ENCODE measurements at regions not wholly inside any gene's neighbourhood (a gene's known extent, or its start where the extent isn't known, plus 50 kb on each side); places are given as distances from the start of the nearest gene placed in this dataset.
"Not testable (repeated sequence)": the region's sequence is repeated elsewhere in the genome, so short reads cannot be mapped to it uniquely, and the experiment has no call there.

- no peak for DNase-seq
Measured at GRCh38 chr3:110910346-110910955, 161.2 kb upstream of the NECTIN3 start.

DNA sequence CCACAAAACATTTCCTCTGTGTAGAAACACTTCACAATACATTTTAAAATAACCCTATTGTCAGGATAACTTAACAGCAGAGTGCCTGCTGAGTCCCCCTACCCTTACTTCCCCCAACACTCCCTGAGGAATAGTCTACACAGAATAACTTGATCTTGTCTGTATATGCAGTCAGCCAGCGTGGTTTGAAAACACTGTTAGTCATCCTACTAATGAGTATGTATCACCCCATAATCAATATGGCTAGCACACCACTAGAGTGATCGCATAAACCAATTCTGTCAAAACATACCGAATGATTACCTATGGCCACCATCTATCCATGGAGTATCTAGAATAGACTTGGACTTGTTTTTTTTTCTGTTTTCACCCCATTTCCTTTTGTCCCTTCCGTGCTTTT lies 152.7 kb upstream of the NECTIN3 start:
- DNase-seq: no peak

- DNase-seq: no peak
Measured at GRCh38 chr3:110925798-110926197, 145.8 kb upstream of the NECTIN3 start.

GRCh38 chr3:110928016-110928662 lies 143.5 kb upstream of the NECTIN3 start:
- DNase-seq: no peak

DNA sequence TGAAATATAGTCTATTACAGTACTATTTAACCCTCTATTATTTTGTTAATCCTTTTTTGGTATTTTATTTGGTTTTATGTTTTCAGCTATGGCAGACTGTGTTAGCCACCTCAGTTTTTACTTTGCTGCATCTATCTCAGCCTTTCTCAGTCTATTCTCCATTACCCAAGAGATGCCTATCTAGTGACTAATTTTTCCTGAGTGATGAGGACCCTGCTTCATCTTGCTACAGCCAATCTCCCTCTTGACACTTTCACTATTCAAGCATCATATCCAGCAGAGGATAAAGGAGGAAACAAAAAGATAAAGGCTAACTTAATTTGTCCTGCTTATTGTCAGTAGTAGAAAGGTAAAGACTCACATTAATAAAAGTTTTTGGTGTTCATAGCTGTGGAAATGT lies 141.8 kb upstream of the NECTIN3 start:
- no peak for DNase-seq

DNA sequence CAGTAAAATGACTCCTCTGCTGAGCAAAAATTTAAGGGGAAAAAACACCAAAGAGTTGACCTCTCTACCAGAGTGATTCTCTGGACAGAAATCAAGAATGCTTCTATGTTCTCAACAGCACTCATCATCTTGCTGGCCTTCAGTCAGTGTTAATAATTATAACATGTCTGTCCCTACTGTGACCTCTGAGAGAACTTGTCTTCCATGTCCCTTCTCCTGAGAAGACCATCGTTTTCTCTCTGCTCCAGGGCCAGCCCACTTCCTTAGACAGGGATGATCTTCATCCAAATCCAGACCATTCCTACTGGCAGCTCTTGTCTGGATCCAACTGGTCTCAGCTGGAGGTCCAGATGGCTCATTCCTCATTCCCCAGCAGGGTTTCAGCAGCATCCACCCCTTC lies 139.0 kb upstream of the NECTIN3 start:
- no peak for DNase-seq

GRCh38 chr3:110933821-110934426 lies 137.7 kb upstream of the NECTIN3 start:
- DNase-seq: no peak

DNA sequence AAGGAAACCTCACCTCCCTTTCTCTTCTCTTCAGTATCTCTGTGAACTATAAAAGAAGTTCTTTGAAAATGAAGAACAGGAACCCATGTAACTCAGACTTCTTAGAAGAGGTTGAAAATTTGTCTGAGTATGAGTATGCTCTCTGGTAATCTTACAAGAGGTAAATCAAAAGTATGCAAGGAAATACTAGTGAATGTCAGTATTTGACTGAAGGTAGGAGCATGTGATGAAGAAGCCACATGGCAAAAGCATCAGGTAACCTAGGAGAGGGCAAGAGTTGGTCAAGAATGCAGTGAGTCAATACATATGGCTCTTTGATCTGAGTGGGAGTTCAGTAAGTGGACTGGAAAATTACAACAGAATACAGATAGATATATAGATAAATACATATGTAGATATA lies 133.0 kb upstream of the NECTIN3 start:
- DNase-seq: no peak

DNA sequence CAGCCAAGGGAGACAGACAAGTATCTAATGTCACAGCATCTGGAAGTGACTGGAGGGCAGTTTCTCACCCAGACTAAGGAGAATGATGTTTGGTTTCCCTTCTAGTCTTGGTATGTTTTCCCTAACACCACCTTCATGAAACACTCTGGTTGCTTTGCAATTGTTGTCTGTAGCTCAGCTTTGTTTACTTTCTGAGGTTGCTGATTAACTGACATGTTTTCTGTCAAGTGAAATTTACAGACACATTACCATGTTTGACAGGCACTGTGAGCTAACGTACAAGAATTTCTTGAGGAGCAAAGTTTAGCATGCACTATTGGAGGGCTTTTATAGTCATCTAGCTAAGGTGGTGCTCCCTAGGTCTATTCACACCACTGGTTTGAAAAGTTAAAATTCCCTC lies 131.6 kb upstream of the NECTIN3 start:
- no peak for DNase-seq

GRCh38 chr3:110944782-110945181 lies 126.8 kb upstream of the NECTIN3 start:
- no peak for DNase-seq

DNA sequence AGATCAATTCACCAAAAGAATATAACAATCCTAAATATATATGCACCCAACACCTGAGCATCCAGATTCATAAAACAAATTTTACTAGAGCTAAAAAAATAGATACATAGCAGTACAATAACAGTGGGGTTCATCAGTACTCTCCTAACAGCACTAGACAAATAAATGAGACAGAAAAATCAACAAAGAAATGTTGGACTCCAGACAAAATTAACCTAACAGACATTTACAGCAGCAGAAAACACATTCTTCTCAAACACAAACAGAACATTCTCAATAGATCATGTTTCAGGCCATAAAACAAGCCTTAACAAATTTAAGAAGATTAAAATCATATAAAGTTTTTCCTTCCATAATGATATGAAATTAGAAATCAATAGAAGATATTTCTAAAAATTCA lies 124.8 kb upstream of the NECTIN3 start:
- DNase-seq: no peak

DNA sequence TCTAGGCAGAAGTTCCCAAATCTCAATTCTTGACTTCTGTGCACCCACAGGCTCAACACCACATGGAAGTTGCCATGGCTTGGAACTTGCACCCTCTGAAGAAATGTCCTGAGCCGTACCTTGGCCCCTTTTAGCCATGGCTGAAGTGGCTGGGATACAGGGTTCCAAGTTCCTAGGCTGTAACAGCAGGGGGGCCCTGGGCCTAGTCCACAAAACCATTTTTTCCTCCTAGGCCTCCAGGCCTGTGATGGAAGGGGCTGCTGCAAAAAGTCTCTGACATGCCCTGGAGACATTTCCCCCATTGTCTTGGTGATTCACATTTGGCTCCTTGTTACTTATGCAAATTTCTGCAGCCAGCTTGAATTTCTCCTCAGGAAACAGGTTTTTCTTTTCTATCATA lies 122.4 kb upstream of the NECTIN3 start:
- not testable (repeated sequence) for DNase-seq

DNA sequence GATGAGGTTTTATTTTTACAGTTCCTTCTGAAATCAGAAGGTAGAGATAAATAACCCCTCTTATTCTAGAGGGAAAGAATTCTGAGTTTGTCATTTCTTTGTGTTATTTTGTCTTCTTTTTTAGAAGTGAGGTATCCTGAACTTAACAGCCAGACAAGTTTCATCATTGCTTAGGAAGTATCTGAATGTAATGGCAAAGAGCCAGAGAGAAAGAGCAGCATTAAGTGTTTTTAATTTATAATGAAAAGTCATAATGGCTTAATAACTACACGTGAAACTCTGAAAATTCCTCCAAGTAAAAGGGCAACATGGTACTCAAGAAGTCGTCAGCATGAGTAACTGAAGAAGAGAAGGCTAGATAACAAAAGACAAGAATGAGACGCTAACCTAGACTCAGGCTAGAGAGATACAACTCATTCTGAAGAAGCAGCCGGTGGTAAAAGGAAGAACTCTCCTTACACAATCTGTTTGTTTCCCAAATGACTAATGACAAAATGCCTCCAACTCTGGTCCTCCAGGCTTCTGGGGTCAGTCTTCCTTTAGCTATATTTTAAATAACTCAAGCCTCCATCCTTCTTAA lies 116.2 kb upstream of the NECTIN3 start:
- no peak for DNase-seq

GRCh38 chr3:110956081-110956480 lies 115.5 kb upstream of the NECTIN3 start:
- DNase-seq: no peak

DNA sequence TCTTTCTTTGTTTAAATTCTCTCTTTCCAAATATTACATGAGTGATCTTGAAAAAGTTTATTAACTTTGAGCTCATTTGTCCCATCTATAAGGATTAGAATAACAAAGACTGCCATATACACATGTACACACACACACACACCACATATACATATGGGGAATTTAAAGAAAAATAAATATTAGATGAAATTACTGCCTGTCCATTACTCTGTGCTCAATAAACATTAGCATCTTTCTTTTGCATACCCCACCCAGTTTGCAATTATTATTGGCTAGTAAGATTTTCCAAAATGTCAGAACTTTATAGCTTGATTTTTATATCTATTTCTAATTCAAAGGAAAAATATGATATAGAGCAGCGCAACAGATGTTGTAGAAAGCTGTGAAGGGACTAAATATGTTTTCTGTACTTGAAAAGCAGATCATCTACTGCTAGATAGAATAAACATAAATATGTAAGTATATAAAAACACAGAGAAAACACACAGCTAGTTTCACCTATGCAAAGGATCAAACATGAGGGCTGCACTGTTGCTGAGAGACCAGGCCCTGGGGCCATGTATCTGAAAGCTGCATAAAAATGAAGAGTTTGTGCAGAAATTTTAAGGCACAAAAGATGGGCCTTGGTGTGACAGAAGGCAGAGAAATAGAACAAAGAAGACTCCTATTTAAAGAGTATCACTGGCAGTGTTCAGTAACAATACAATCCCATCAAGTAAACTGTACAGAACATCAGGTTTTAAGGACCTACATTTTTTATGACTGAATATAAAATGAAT lies 114.2 kb upstream of the NECTIN3 start:
- no peak for DNase-seq

DNA sequence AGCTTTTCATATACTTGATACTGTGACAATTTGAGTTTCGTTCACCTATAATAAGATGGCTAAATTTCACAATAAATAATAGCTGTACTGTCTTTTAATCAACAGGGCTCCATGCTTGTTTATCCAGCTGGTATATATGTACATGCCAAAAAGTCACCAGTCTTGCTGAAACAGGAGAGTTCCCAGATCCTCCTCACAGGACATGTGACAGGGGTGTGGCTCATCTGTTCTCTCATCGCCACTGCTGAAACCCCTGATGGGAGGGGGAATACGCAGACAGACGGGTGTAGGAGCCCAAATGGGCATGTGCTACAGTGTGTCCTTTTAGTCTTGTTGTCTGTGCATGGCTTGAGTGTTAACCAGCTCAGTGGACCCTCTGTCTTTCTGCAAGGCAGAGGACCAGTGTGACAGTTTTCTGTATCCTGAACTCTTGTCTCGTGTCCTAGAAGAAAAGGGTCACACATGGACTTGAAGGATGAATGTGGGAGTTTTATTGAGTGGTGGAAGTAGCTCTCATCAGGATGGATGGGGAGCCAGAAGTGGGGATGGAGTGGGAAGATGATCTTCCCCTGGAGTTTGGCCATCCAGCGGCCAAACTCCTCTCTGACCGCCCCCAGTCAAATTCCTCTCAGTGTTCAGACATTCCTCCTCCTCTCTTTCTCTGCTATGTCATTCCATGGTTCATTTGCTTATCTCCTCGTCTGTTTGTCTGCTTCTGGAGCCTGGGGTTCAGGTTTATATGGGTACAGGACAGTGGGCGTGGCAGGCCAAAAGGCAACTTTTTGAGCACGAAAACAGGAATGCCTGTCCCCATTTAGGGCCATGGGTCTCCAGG lies 113.1 kb upstream of the NECTIN3 start:
- DNase-seq: no peak

- no peak for DNase-seq
Measured at GRCh38 chr3:110965976-110966375, 105.6 kb upstream of the NECTIN3 start.

GRCh38 chr3:110966966-110967663 lies 104.5 kb upstream of the NECTIN3 start:
- DNase-seq: no peak

- no peak for DNase-seq
Measured at GRCh38 chr3:110968076-110968475, 103.5 kb upstream of the NECTIN3 start.

DNA sequence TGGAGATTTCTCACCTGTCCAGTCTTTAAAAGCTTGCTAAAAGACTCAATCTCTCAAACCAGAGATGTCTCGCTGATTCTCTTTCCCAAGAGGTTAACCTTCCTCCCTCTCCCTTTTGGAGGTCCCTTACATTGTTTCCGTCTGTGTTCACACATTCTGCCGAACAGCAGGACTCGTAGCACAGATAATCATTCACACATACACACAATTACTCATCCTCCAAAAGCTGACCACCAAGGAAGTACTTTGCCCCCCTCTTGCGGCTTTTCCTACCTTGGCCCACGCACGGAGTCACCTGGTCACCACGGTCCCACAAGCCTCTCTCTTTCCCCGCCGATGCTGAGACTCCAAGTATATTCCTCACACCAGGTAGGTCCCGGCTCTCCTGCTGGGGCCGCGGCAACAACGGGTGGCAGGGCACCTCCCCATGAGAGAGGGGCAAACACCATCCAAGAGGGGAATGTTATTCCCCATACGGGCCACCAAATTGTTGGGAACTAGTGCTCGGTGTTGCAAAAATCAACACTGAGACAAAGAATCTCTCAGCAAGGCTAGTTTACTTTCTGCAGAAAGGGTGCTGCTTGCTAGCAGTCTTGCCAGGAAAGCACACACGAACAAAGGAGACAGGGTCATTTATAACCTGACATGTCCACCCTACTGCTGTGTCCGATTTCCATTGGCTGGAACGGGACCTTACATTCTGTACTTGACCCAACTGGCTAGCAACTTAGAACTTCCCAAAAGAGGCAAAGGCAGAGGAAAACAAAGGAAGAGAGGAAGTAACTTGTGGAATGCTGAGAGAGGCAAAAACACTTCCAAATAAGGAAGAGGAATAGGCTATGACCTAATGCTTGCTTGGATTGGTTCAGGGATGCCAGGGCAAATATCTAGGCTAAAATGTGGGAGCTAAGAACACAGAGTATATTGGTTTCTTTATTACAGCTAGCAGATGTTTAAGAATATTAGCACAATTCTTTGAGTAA lies 102.1 kb upstream of the NECTIN3 start:
- DNase-seq: no peak

All from retina (tissue), 1 donor.